HG03095 (cell line): ENCODE measurements at regions not wholly inside any gene's neighbourhood (a gene's known extent, or its start where the extent isn't known, plus 50 kb on each side); places are given as distances from the start of the nearest gene placed in this dataset.
A peak's percentile ranks its signal among the peaks of the same experiment; 100 is the strongest.

Experiments used
- ATAC-seq: cut with Tn5 transposase; IDR thresholded peaks from one replicate; pipeline ENCODE4 v1.9.1; 2021; ENCODE audit warnings: moderate library complexity; ENCODE audit not compliant: unreplicated experiment

DNA sequence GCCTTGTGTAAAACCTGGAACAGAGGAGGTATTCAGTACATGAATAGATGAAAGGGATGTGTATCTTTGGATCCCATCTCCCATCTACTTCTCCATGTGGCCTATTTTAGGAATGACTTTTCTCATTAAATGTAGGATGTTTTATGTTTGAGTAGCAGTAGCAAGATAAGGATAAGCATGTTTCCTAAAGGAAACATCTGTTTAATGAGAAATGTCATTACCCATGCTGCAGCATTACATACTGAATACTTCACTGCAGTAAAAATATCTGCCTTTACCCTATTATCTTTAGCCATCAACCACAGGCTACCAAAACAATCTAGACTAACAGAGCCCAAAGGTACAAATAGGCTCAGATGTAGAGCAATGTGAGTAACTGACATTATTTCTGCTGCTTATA is 419.2 kb upstream of the CYRIA start:
- no peak for ATAC-seq

DNA sequence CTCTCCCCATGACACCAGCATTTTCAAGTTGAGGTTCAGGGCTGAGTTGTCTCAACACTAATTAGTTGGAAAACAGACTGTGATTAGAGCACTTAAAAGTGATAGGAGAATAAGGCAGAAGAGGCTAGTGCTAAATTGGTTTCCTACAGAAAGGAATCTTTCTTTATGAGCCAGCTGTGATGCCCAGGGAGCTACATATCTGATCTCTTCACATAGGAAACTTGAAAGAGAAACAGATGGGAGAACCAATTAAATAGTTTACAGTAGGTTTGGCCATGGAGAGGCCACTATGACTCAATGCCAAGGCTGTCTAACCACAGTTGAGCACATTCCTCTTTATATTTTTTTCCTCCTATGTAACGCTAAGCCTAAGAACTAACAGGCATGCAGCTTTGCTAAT is 418.3 kb upstream of the CYRIA start:
- no peak for ATAC-seq

DNA sequence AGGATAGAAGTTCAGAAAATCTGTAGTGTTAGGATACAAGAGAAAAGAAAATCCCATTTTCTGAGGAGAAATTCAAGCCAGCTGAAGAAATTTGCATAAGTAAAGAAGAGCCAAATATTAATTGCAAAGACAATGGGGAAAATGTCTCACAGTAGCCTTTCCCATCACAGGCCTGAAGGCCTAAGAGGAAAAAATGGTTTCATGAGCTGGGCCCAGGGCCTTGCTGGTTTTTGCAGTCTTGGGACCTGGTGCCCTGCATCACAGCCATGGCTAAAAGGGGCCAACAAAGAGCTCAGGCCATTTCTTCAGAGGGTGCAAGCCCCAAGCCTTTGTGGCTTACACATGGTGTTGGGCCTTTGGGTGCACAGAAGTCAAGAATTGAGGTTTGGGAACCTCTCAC is 413.6 kb upstream of the CYRIA start:
- ATAC-seq: no peak

DNA sequence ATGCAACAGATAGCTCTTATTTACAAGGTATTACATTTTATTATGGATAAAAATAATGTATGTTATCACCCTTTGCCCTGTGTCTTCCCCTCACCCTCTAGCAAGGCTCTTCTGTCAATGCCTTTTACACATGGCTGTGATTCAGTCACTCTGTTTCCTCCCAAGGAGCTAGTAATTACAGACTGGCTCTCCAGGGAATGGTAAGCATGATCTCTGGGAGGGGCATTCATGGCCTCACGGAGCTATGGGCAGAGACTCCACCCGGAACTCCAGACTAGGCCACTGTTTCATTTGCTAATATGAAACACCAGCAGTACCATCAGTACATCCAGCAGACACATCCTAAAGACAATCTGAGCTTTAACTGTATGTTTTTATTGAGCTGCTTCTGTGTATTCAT is 410.9 kb upstream of the CYRIA start:
- ATAC-seq: no peak

DNA sequence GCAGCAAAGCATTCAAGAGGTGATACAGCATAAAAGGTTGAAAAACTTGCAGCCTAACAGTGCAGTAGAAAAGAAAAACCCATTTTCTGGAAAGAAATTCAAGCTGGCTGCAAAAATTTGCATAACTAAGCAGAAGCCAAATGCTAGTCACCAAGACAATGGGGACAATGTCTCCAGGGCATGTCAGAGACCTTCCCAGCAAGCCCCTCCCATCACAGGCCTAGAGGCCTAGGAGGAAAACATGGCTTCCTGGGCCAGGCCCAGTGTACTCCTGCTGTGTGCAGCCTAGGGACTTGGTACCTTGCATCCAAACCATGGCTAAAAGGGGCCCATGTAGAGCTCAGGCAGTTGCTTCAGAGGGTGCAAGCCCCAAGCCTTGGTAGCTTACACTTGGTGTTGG is 405.1 kb upstream of the CYRIA start:
- ATAC-seq: no peak

DNA sequence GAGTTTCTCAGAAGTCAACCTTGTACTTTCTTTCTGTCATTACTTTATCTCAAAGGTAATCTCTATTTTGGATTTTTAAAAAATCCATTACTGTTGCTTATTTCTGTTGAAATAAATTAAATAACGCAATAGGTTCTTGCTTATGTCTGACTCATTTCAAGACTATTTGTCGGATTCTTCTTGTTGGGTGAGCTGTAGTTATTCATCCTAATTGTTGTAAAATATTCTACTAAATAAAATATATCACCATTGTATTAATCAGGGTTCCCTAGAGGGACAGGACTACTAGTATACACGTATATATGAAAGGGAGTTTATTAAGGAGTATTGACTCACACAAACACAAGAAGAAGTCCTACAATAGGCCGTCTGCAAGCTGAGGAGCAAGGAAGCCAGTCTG is 403.9 kb upstream of the CYRIA start:
- ATAC-seq: no peak

DNA sequence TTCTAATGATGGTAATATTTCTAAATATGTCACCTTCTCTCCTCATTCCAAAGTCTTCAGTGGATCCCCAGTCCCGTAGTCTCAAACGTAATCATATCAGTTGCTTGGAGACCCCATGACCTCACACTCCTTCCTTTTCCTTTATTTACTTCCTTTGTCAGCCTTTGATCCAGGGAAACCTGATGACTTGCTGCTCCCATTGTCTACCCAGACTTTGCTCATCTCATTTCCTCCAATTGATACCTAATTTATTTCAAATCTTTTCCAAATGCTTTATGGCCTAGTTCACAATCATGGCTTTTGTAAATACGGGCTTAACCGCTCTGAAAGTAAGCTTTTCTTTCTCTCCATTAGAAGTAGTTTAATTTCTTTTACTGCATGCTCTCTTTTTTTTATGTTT is 402.4 kb upstream of the CYRIA start:
- no peak for ATAC-seq

DNA sequence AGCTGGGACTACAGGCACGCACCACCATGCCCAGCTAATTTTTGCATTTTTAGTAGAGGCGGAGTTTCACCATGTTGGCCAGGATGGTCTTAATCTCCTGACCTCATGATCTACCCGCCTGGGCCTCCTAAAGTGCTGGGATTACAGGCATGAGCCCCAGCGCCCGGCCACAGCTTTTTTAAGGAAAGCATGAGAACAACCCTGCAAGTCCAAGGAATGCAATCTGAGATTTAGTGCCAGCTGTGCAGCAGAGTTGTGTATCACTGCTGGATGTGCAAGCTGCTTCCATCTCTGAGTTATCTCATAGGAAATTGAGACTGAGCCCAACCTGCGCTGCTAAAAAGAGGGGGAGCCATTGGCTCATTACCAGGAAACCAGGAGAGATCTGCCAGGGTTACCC is 399.9 kb upstream of the CYRIA start:
- no peak for ATAC-seq

DNA sequence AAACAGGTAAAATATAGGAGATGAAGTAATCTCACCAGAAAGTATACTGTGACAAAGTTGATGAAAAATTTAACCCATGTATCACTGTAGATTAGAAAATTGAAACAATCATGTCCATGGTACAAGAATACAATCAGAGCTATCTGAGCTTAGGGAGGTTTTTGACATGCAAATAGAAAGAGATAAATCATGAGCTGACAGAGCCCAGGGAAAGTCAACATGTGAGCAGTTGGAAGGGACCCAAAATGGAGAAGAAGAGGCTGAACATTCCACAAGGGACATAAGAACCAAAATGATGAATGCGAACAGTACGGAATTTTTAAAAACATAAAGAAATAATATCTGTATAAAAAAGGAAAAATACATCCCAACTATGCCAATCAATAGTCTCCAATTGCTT is 395.4 kb upstream of the CYRIA start:
- ATAC-seq: no peak

DNA sequence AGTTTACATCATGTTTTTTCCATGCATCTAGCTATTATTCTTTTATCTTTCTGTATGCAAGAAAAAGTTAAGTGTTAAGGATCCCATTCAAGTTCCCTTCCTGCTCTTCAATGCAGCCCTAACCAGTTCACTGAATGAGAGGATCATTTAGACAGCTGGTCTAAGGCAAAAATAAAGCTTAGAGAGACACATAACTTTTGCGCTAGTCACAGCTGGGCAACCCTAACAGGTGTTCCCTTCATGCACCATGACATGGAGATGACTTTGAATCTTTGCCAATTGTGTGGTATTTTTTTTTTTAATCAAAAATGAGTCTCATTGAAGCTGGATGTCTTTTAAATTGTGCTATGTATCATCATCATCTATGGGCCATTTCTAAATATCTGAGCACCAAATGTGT is 393.8 kb upstream of the CYRIA start:
- ATAC-seq: no peak

DNA sequence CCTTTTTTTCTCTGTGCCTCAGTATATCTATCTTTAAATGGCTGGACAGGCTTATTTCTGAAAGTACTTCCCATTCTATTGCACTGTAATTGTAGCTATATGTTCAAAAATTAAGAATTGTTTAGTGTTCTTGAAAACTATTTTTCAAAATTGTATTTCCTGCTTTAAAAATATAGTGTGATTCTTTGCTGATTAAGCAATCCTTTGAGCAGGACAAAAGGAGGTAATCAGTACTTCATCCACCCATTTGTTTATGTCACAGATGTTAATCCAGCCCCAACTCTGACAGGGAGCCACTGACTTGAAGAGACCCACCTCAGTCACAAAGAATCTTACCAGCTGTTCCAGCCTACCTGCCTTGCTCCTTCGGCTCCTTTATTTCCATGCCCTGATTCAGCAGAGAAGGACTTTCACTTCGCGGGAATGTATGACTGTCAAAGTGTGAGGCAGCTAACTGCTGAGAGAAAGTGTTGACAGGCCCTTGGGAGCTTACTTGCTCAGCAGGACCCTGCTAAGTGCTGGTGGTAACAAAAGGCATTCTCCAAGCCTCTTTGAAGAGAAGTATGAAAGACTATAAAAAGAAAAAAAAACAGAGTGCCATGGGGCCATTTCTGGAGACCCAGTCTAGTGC is 393.3 kb upstream of the CYRIA start:
- ATAC-seq: no peak

DNA sequence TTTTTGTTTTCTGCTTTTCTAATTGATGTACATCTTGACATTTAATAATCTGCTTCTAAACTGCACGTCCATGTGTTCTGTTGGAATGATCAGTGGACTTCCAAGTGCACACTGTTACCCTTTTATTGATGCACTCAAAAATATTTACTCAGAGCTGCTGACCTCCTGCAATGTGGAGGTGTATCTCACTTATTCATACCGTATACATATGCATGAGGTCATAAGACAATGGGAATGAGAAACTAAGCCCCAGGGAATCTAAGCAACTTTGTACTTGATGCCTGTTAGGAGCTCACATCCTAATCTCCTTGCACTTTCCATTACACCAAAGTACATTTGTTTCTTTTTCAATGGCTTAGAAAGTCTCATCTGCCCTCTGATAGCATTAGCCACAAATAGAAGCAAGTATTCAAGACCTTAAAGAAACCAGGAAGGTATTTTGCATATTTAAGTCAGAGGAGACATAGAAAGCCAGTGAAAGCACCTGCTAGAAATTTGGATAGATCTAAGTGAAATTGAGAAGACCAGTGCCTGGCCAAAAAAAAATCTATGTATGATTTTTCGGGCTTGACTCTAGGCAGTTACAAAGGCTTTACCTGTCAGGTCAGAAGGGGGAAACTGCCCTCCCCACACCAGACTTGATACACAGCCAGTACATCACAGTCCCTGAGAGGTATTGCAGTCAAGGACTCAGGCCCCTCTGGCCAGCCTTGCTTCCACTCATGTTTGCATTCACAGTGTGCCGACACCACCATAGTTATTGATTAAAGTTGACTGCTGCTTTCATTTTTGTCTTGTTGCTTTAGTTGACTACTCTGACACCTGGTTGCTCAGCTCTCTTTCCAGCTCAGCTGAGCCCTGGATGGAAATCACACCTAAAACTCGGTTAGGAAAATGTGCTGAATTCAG is 391.7 kb upstream of the CYRIA start:
- ATAC-seq: peak; percentile 80

DNA sequence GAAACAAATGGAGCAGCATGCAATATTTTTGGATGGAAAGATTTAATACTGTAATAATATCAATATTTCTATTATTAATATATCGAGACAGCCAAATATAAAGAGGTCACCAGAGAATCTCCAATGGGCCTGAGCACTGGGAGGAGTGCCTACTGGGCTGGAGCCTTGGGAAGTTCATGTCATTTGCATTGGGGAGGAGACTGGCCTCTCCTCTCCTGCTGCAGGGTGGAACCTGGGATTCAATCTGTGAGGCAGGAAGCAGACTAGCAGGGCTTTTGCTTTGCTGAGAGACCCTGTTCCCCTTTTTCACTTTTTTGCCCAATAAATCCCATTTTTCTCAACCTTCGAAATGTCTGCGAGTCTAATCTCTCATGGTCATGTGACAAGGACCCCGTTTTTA is 390.6 kb upstream of the CYRIA start:
- no peak for ATAC-seq

DNA sequence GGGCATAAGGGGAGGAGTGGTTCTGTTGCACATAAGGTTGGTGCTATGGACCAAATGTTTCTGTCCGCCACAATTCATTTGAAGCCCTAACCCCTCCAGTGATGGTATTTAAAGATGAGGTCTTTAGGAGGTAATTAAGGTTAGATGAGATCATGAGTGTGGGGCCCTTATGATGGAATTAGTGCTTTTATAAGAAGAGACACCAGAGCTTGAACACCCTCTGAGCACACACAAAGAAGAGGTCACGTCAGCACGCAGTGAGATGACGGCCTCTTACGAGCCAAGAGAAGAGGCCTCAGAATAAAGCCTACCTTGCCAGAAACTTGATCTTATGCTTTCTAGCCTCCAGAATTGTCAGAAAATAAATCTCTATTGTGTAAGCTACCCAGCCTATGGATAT is 386.4 kb upstream of the CYRIA start:
- no peak for ATAC-seq

DNA sequence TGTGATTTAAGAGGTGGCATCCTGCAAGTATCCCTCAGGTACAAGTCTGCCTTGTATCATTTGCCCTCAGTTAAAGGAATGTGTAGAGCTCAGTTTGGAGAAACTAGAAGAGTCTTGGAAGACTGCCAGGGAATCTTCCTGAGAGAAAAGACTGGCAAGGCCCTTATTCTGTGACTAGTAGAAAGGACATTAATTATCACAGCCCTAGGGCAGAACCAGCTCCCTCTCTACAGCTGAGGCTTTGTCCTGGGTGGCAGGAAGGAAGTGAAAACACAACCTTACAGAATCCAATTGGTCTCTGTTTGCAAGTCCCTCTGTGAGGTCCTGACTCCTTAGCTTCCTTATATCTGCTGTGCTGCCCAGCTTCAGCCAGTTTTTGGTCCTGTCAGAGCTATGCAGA is 385.9 kb upstream of the CYRIA start:
- no peak for ATAC-seq

DNA sequence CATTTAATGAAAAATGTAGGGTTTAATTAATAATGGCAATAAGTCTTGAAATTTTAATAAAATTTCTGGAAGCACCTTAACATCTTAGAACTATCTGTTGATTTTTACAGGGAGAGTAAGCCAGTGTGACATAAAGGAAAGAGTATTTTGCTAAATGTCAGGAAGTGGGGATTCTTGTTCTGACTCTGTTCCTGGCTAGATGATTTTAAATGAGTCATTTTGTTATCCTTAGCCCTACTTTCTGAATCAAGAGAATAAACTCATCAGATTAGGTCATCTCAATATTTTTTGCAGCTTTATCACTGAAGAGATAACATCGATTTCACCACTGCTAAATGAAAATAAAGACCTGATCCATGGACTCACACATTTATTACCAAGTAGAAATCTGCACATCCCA is 377.5 kb upstream of the CYRIA start:
- no peak for ATAC-seq

DNA sequence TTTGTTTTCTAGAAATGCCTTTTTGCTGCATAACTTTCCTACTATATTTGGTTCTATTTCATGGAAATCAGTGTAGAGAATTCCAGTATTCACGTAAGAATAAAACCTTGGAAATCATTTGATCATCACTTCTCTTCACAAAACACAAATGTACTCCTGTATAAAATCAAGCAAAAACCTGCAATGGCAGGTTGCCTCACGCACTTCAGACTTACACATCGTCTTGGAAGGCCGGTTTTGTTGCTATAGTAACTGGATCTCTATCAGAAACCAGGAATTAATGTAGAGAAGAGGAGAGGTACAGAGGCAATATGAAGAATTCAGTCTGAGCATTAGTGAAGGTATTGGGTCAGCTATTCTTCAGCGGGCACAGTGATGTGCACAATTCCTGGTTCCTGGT is 370.7 kb upstream of the CYRIA start:
- no peak for ATAC-seq

DNA sequence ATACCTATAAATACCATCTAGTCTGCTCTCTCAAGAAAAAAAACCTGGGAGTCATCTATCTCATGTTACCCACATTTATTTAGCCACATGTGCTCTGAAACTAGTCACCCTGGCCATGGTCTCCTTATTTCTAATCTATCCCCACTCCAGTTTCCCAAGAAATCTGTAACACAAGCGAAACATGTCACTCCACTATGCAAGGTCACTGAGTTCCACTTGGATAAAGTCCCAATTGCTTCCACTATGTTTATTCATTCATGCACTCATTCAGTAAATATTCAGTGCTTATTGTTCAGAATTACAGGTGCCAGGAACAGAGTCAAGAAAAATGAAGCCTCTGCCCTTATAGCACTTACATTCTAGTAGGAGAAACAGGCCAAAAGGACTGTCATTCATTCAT is 369.4 kb upstream of the CYRIA start:
- ATAC-seq: no peak

DNA sequence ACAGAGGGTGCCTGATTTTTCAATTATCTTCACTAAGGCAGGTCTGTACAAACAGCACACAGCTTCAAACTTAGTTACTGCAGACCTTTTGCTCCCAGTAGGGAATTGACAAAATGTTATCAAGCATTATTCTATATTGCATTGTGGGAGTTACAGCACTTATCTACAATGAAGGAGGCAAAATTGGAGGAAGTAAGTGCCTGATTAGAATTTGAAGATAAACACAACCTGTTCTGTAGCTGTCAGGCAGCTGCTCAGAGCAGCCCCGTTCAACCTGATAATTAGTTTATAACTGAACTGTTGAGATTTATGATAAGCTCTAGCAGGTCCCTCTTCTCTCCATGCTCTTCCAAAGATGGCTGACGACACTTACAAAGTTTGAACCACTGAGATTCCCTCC is 364.4 kb upstream of the CYRIA start:
- no peak for ATAC-seq

DNA sequence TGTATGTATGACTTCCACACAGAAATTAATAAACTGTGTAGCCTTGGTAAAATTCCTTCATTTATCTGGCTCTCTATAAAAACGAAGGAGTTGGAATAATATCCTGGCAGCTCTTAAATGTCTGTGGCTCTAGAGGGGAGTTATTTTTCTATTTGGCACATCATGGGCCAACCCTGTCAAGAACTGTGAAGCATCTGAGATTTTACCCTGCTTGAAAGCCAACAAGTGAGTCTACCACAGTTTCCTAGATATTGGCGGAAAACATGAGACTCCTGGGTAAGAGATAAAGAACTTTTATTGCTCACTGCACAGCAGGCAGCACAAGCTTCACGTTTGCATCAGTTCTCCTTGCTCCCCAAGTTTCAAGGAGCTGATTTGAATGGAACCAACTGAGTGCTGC is 346.7 kb upstream of the CYRIA start:
- ATAC-seq: no peak

DNA sequence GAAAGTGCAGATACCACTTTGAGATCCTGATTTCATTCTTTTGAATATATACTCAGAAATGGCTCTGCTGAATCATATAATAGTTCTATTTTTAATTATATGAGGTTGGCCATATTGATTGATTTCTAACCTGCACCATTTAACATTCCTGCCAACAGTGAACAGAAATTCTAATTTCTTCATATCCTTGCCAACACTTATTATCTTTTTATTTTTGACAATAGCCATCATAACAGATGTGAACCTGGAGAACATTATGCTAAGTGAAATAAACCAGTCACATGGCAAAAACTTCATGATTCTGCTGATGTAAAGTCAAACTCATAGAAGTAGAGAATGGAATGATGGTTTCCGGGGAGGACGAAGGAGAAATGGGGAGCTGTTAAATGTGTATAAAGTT is 344.5 kb upstream of the CYRIA start:
- ATAC-seq: no peak

DNA sequence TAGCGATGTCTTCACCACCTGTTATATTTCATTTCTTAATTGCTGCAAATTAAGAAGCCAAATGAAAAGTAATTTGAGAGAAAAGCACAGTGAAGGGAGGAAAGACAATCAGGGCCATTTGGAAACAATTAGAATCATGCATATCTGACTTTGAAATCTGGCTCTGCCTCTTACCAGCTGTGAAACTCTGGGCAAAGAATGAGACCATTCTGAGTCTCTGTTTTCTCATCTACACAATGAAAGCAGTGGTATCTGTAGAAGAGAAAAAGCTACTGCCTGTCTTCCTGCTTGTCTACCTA is 334.5 kb upstream of the CYRIA start:
- no peak for ATAC-seq
